Prostate gland (tissue), 2 donors: ENCODE measurements at regions not wholly inside any gene's neighbourhood (a gene's known extent, or its start where the extent isn't known, plus 50 kb on each side); places are given as distances from the start of the nearest gene placed in this dataset.

Experiments
- DNase-seq: peaks from one replicate; pipeline ENCODE4 v3.0.0-alpha.2; 2019; ENCODE audit warnings: low spot score
- H3K27ac ChIP-seq, 2 donors: fragments of 200-600 bp; sonication (generic); 2 replicates each; pipeline ENCODE4 v1.5.1; 2017 to 2019
- H3K27me3 ChIP-seq: fragments of 200-600 bp; sonication (generic); replicated peaks from 2 replicates; pipeline ENCODE4 v1.5.1; 2019; ENCODE audit not compliant: insufficient read depth
- H3K36me3 ChIP-seq, 2 donors: fragments of 200-600 bp; sonication (generic); 1 replicate in 1 of 2; 2 replicates in 1 of 2; pipeline versions ENCODE4 v1.5.1 to v1.8.1; 2017 to 2019
- H3K4me1 ChIP-seq: fragments of 200-600 bp; sonication (generic); replicated peaks from 2 replicates; pipeline ENCODE4 v1.5.1; 2019
- H3K4me3 ChIP-seq, 2 donors: fragments of 200-600 bp; sonication (generic); 2 replicates each; pipeline ENCODE4 v1.5.1; 2017 to 2019
- H3K9me3 ChIP-seq: fragments of 200-600 bp; sonication (generic); 2 replicates; pipeline ENCODE4 v1.5.1; 2017
- CTCF ChIP-seq, 4 experiments: fragments of 200-600 bp in 2 of 4; fragments of 450-650 bp in 2 of 4; sonication (generic) in 2 of 4; IDR thresholded peaks; 1 replicate in 3 of 4; 2 replicates in 1 of 4; pipeline ENCODE4 v1.5.1; 2016 to 2019; ENCODE audit warnings: antibody characterized with exemption in 4 of 4, mild to moderate bottlenecking in 2 of 4, moderate library complexity in 2 of 4
- POLR2A ChIP-seq: fragments of 450-650 bp; IDR thresholded peaks from one replicate; pipeline ENCODE4 v1.6.1; 2016; ENCODE audit warnings: antibody characterized with exemption, mild to moderate bottlenecking
- POLR2AphosphoS5 ChIP-seq: sonication (generic); formaldehyde crosslinking; IDR thresholded peaks from one replicate; pipeline ENCODE4 v1.6.1; 2017; ENCODE audit warnings: antibody characterized with exemption
- WGBS: methylation state at CpG from one replicate; pipeline ENCODE4 v1.1.5; 2018; 5-methylcytosine and 5-hydroxymethylcytosine counted together
- intact Hi-C: fragments of 100-400 bp; cut with DNase I; formaldehyde crosslinking; loops from one replicate; pipeline ENCODE4 v1.14.2; 2022

GRCh38 chr1:94708299-94708685 lies 111.9 kb upstream of the SLC44A3 start:
- H3K27ac ChIP-seq = no peak overlapping the region
- DNase-seq = no peak

GRCh38 chr1:94707321-94708298 lies 112.5 kb upstream of the SLC44A3 start:
- intact Hi-C loops = no loop called here
- Histone ChIP-seq H3K36me3 (no peaks in the 10 kb centered on the region), H3K9me3 (no peaks in the 10 kb centered on the region), H3K27me3 (no peaks in the 10 kb centered on the region), H3K4me3 (no peak overlapping the region), H3K4me1 (peaks cover 14% of the 10 kb centered on the region), H3K27ac (peak overlapping the region; percentile 4 to 66)
- TF ChIP-seq POLR2AphosphoS5 (peak; percentile 56), POLR2A (no peak)
- DNase-seq = peak; percentile 29
- 34% methylated on average over 13 of the region's 13 CpGs for WGBS

More at GRCh38 chr1:94708299-94708685, 111.9 kb upstream of the SLC44A3 start:
- intact Hi-C loops = no loop called here
- no peaks in the 10 kb centered on the region for H3K36me3 ChIP-seq
- TF ChIP-seq CTCF (IDR thresholded peaks at IDR 0.05) (no peak), POLR2AphosphoS5 (no peak), POLR2A (no peak)
- H3K4me1 ChIP-seq = peaks cover 14% of the 10 kb centered on the region
- H3K27me3 ChIP-seq = no peaks in the 10 kb centered on the region
- H3K4me3 ChIP-seq = no peak overlapping the region
- no peaks in the 10 kb centered on the region for H3K9me3 ChIP-seq
- 68% methylated on average over 2 of the region's 2 CpGs for WGBS

GRCh38 chr1:94702442-94702815 lies 117.7 kb upstream of the SLC44A3 start:
- no peak overlapping the region for H3K4me3 ChIP-seq
- H3K4me1 ChIP-seq = peaks cover 12% of the 10 kb centered on the region
- intact Hi-C loops = no loop called here
- TF ChIP-seq POLR2A = no peak
- no peak for TF ChIP-seq CTCF (IDR thresholded peaks at IDR 0.05)
- TF ChIP-seq POLR2AphosphoS5 = no peak
- H3K9me3 ChIP-seq = no peaks in the 10 kb centered on the region
- peak overlapping the region in 1 of 2 donors; percentile 23 for H3K27ac ChIP-seq
- WGBS = 69% methylated on average over 1 of the region's 1 CpG
- no peaks in the 10 kb centered on the region for H3K36me3 ChIP-seq
- no peaks in the 10 kb centered on the region for H3K27me3 ChIP-seq
- DNase-seq = no peak

GRCh38 chr1:94701796-94702441 lies 118.2 kb upstream of the SLC44A3 start:
- Histone ChIP-seq H3K36me3 (no peaks in the 10 kb centered on the region), H3K27me3 (no peaks in the 10 kb centered on the region), H3K9me3 (no peaks in the 10 kb centered on the region), H3K4me3 (no peak overlapping the region), H3K4me1 (peaks cover 9% of the 10 kb centered on the region), H3K27ac (peak overlapping the region in 1 of 2 donors; percentile 23)
- intact Hi-C loops = no loop called here
- no peak for TF ChIP-seq CTCF (IDR thresholded peaks at IDR 0.05)
- no peak for TF ChIP-seq POLR2A
- no peak for TF ChIP-seq POLR2AphosphoS5
- WGBS = 84% methylated on average over 2 of the region's 2 CpGs
- no peak for DNase-seq

- no peak for TF ChIP-seq CTCF (IDR thresholded peaks at IDR 0.05)
- TF ChIP-seq POLR2A = no peak
- TF ChIP-seq POLR2AphosphoS5 = no peak
- DNase-seq = no peak
- WGBS = 74% methylated on average over 3 of the region's 3 CpGs
- no peaks in the 10 kb centered on the region for H3K9me3 ChIP-seq
- H3K4me3 ChIP-seq = no peak overlapping the region
- no peaks in the 10 kb centered on the region for H3K27me3 ChIP-seq
- intact Hi-C loops = no loop called here
- H3K4me1 ChIP-seq = no peaks in the 10 kb centered on the region
- no peak overlapping the region for H3K27ac ChIP-seq
- no peaks in the 10 kb centered on the region for H3K36me3 ChIP-seq
Observed at GRCh38 chr1:94698759-94699502, 121.2 kb upstream of the SLC44A3 start.
